Neural progenitor cell (in vitro differentiated cells): ENCODE measurements at regions not wholly inside any gene's neighbourhood (a gene's known extent, or its start where the extent isn't known, plus 50 kb on each side); places are given as distances from the start of the nearest gene placed in this dataset.

Experiments used
- CTCF ChIP-seq: fragments of 200-600 bp; sonication (generic); IDR thresholded peaks from 2 replicates; pipeline ENCODE4 v1.5.1; 2017; ENCODE audit warnings: antibody characterized with exemption, mild to moderate bottlenecking
- EZH2 ChIP-seq: fragments of 200-600 bp; sonication (generic); IDR thresholded peaks from 2 replicates; pipeline ENCODE4 v1.6.1; 2017; ENCODE audit warnings: antibody characterized with exemption, mild to moderate bottlenecking, moderate library complexity

GRCh38 chr4:59307609-59308008 lies 1892.5 kb upstream of the ADGRL3 start:
- no peak for TF ChIP-seq CTCF
- TF ChIP-seq EZH2: no peak
